H9 (cell line): ENCODE measurements at regions not wholly inside any gene's neighbourhood (a gene's known extent, or its start where the extent isn't known, plus 50 kb on each side); places are given as distances from the start of the nearest gene placed in this dataset.
"Not testable (repeated sequence)": the region's sequence is repeated elsewhere in the genome, so short reads cannot be mapped to it uniquely, and the experiment has no call there.

Experiments
- DNase-seq: peaks from one replicate; pipeline ENCODE4 v3.0.0-alpha.2; 2017
- H2AFZ ChIP-seq: one replicate; pipeline ENCODE4 v1.6.1; 2013; ENCODE audit warnings: mild to moderate bottlenecking, low read length, control low read depth, moderate library complexity
- H2AK5ac ChIP-seq: 2 replicates; pipeline ENCODE4 v1.6.1; 2013; ENCODE audit warnings: low read length, control low read depth, mixed read lengths; ENCODE audit not compliant: insufficient read length
- H2BK120ac ChIP-seq: one replicate; pipeline ENCODE4 v1.6.1; 2013; ENCODE audit warnings: low read depth, mild to moderate bottlenecking, low read length, control low read depth, inconsistent platforms; ENCODE audit not compliant: poor library complexity, severe bottlenecking
- H2BK12ac ChIP-seq: 2 replicates; pipeline ENCODE4 v1.6.1; 2013; ENCODE audit warnings: low read length, control low read depth, mixed read lengths, low read depth; ENCODE audit not compliant: insufficient read length
- H2BK15ac ChIP-seq: 2 replicates; pipeline ENCODE4 v1.6.1; 2013; ENCODE audit warnings: low read depth, low read length, control low read depth
- H2BK20ac ChIP-seq: one replicate; pipeline ENCODE4 v1.6.1; 2013; ENCODE audit warnings: low read depth, mild to moderate bottlenecking, low read length, control low read depth, inconsistent platforms; ENCODE audit not compliant: poor library complexity, severe bottlenecking
- H2BK5ac ChIP-seq: 2 replicates; pipeline ENCODE4 v1.6.1; 2013; ENCODE audit warnings: low read length, control low read depth, mixed read lengths; ENCODE audit not compliant: insufficient read length
- H3K14ac ChIP-seq: 2 replicates; pipeline ENCODE4 v1.6.1; 2013; ENCODE audit warnings: low read length, control low read depth; ENCODE audit not compliant: insufficient read depth
- H3K18ac ChIP-seq: 2 replicates; pipeline ENCODE4 v1.6.1; 2013; ENCODE audit warnings: low read depth, mild to moderate bottlenecking, mixed read lengths, low read length, control low read depth; ENCODE audit not compliant: insufficient read length
- H3K23ac ChIP-seq: 2 replicates; pipeline ENCODE4 v1.6.1; 2013; ENCODE audit warnings: low read length, control low read depth, mixed read lengths, low read depth; ENCODE audit not compliant: insufficient read length
- H3K23me2 ChIP-seq: 2 replicates; pipeline ENCODE4 v1.6.1; 2013; ENCODE audit warnings: low read depth, mild to moderate bottlenecking, mixed read lengths, low read length, control low read depth; ENCODE audit not compliant: insufficient read length, poor library complexity, severe bottlenecking
- H3K27ac ChIP-seq: 2 replicates; pipeline ENCODE4 v1.5.1; 2013; ENCODE audit warnings: low read length, control low read depth, mixed read lengths, low read depth; ENCODE audit not compliant: insufficient read length
- H3K27me3 ChIP-seq: 2 replicates; pipeline ENCODE4 v1.6.1; 2013; ENCODE audit warnings: low read length, control low read depth, inconsistent platforms; ENCODE audit not compliant: insufficient read depth
- H3K4ac ChIP-seq: 2 replicates; pipeline ENCODE4 v1.6.1; 2013; ENCODE audit warnings: low read depth, mild to moderate bottlenecking, control low read depth, inconsistent platforms, low read length, moderate library complexity
- H3K4me1 ChIP-seq: 2 replicates; pipeline ENCODE4 v1.6.1; 2013; ENCODE audit warnings: low read length, control low read depth, inconsistent platforms; ENCODE audit not compliant: insufficient read depth
- H3K4me2 ChIP-seq: 2 replicates; pipeline ENCODE4 v1.6.1; 2013; ENCODE audit warnings: low read length, control low read depth, mixed read lengths; ENCODE audit not compliant: insufficient read length, insufficient read depth
- H3K56ac ChIP-seq: 2 replicates; pipeline ENCODE4 v1.6.1; 2013; ENCODE audit warnings: low read depth, mild to moderate bottlenecking, mixed read lengths, low read length, control low read depth; ENCODE audit not compliant: insufficient read length
- H3K79me1 ChIP-seq: 2 replicates; pipeline ENCODE4 v1.6.1; 2013; ENCODE audit warnings: low read depth, mild to moderate bottlenecking, moderate library complexity, low read length, control low read depth, inconsistent platforms; ENCODE audit not compliant: insufficient read depth, poor library complexity, severe bottlenecking
- H3K79me2 ChIP-seq: 2 replicates; pipeline ENCODE4 v1.6.1; 2013; ENCODE audit warnings: low read length, control low read depth, inconsistent platforms; ENCODE audit not compliant: insufficient read depth
- H3K9ac ChIP-seq: 2 replicates; pipeline ENCODE4 v1.6.1; 2013; ENCODE audit warnings: low read length, control low read depth, mixed read lengths; ENCODE audit not compliant: insufficient read length; ENCODE audit errors: extremely low read depth
- H3K9me3 ChIP-seq: one replicate; pipeline ENCODE4 v1.6.1; 2013; ENCODE audit warnings: low read depth, low read length, inconsistent platforms; ENCODE audit not compliant: control insufficient read depth
- H3T11ph ChIP-seq: one replicate; pipeline ENCODE4 v1.6.1; 2013; ENCODE audit warnings: mild to moderate bottlenecking, low read length, control low read depth, inconsistent platforms
- H4K20me1 ChIP-seq: one replicate; pipeline ENCODE4 v1.6.1; 2013; ENCODE audit not compliant: control insufficient read depth, insufficient read length, insufficient read depth
- H4K5ac ChIP-seq: 2 replicates; pipeline ENCODE4 v1.6.1; 2013; ENCODE audit warnings: low read depth, mild to moderate bottlenecking, mixed read lengths, low read length, control low read depth; ENCODE audit not compliant: insufficient read length
- H4K8ac ChIP-seq: replicated peaks from 2 replicates; pipeline ENCODE4 v1.6.1; 2013; ENCODE audit warnings: low read length, control low read depth, mixed read lengths, low read depth; ENCODE audit not compliant: insufficient read length
- H4K91ac ChIP-seq: 2 replicates; pipeline ENCODE4 v1.6.1; 2013; ENCODE audit warnings: low read depth, mild to moderate bottlenecking, moderate library complexity, mixed read lengths, low read length, control low read depth; ENCODE audit not compliant: insufficient read length
- H3K27ac Mint-ChIP-seq, 3 experiments: 2 replicates in 2 of 3; 3 replicates in 1 of 3; pipeline ENCODE4 v1.8.0; 2020 to 2021; ENCODE audit warnings: mixed read lengths in 3 of 3, mild to moderate bottlenecking in 1 of 3, moderate library complexity in 1 of 3
- H3K27me3 Mint-ChIP-seq: 2 replicates; pipeline ENCODE4 v1.8.0; 2021; ENCODE audit warnings: low read depth, mild to moderate bottlenecking, moderate library complexity, mixed read lengths
- H3K36me3 Mint-ChIP-seq, 3 experiments: 2 replicates in 2 of 3; 3 replicates in 1 of 3; pipeline ENCODE4 v1.8.0; 2020 to 2021; ENCODE audit warnings: low read depth in 3 of 3, mixed read lengths in 3 of 3; ENCODE audit not compliant: insufficient read depth in 1 of 3
- H3K4me1 Mint-ChIP-seq, 2 experiments: 2 replicates each; pipeline ENCODE4 v1.8.0; 2020; ENCODE audit warnings: mixed read lengths in 2 of 2
- H3K4me3 Mint-ChIP-seq, 2 experiments: 2 replicates in 1 of 2; 3 replicates in 1 of 2; pipeline ENCODE4 v1.8.0; 2020 to 2021; ENCODE audit warnings: mild to moderate bottlenecking in 2 of 2, mixed read lengths in 2 of 2, moderate library complexity in 1 of 2
- H3K9me3 Mint-ChIP-seq, 2 experiments: 2 replicates in 1 of 2; 3 replicates in 1 of 2; pipeline ENCODE4 v1.8.0; 2020; ENCODE audit warnings: mild to moderate bottlenecking in 2 of 2, mixed read lengths in 2 of 2, moderate library complexity in 1 of 2
- WGBS: extraction: QIAGEN DNeasy Blood & Tissue Kit; methylation state at CpG from one replicate; pipeline ENCODE4 v1.1.7; 2013; ENCODE audit warnings: missing lambda C conversion rate, low lambda C conversion rate, mixed read lengths; ENCODE audit not compliant: insufficient read length; ENCODE audit errors: extremely low coverage; 5-methylcytosine and 5-hydroxymethylcytosine counted together
- TF ChIP-seq, protein P1 (sequence below): fragments of 200-600 bp; sonication (generic); conservative IDR thresholded peaks from 3 replicates; pipeline ENCODE4 v1.8.0; 2021; ENCODE audit warnings: antibody characterized with exemption, mild to moderate bottlenecking

DNA sequence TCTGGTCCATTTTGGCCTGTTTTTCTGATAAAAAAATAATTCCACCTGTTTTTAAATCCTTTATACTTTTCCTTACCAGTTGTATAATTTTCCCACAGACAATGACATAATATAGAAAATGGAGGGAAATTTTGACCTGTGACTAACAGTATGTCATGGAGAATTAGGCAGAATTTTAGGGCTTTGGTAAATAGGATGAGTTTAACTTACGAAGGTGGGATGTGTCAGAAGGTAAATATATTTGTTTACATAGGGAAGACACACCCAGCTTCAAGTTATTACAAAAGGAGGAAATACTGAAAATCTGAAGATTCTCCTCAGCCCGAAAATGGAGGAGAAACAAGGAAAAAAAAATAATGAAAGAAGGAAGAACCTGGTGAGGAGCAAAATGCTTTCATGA, 64.6 kb upstream of the PPP3CA start:
- H4K91ac ChIP-seq: no peak overlapping the region
- Mint-ChIP-seq H3K9me3 (peaks cover 1 to 9% of the 10 kb centered on the region in 2 experiments; a peak in 3 of 5 replicates), H3K4me1 (no peaks in the 10 kb centered on the region), H3K4me3 (no peak overlapping the region), H3K27me3 (no peaks in the 10 kb centered on the region), H3K27ac (no peak overlapping the region), H3K36me3 (peaks cover 0 to 10% (median 2%) of the 10 kb centered on the region in 3 experiments; a peak in 3 of 7 replicates)
- no peaks in the 10 kb centered on the region for H3K79me2 ChIP-seq
- WGBS: no CpG with 5 or more reads among the region's 2 CpGs
- no peak overlapping the region for H3K14ac ChIP-seq
- no peak overlapping the region for H3K4me2 ChIP-seq
- H3K27ac ChIP-seq: no peak overlapping the region
- no peak for DNase-seq
- no peak overlapping the region for H3T11ph ChIP-seq
- H2BK15ac ChIP-seq: no peak overlapping the region
- H3K9ac ChIP-seq: no peak overlapping the region
- H4K20me1 ChIP-seq: no peaks in the 10 kb centered on the region
- no peak overlapping the region for H3K23ac ChIP-seq
- no peaks in the 10 kb centered on the region for H3K27me3 ChIP-seq
- no peak overlapping the region for H2AK5ac ChIP-seq
- no peak overlapping the region for H2BK20ac ChIP-seq
- H2BK120ac ChIP-seq: no peak overlapping the region
- H2BK12ac ChIP-seq: no peak overlapping the region
- no peak overlapping the region for H2BK5ac ChIP-seq
- no peaks in the 10 kb centered on the region for H3K9me3 ChIP-seq
- TF ChIP-seq, protein P1, sequence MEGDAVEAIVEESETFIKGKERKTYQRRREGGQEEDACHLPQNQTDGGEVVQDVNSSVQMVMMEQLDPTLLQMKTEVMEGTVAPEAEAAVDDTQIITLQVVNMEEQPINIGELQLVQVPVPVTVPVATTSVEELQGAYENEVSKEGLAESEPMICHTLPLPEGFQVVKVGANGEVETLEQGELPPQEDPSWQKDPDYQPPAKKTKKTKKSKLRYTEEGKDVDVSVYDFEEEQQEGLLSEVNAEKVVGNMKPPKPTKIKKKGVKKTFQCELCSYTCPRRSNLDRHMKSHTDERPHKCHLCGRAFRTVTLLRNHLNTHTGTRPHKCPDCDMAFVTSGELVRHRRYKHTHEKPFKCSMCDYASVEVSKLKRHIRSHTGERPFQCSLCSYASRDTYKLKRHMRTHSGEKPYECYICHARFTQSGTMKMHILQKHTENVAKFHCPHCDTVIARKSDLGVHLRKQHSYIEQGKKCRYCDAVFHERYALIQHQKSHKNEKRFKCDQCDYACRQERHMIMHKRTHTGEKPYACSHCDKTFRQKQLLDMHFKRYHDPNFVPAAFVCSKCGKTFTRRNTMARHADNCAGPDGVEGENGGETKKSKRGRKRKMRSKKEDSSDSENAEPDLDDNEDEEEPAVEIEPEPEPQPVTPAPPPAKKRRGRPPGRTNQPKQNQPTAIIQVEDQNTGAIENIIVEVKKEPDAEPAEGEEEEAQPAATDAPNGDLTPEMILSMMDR: no peak
- no peak overlapping the region for H2AFZ ChIP-seq
- no peak overlapping the region for H3K18ac ChIP-seq
- H4K5ac ChIP-seq: no peak overlapping the region
- no peaks in the 10 kb centered on the region for H3K79me1 ChIP-seq
- no peak overlapping the region for H3K4ac ChIP-seq
- no peak overlapping the region for H4K8ac ChIP-seq
- no peak overlapping the region for H3K56ac ChIP-seq
- H3K23me2 ChIP-seq: no peaks in the 10 kb centered on the region
- H3K4me1 ChIP-seq: no peaks in the 10 kb centered on the region

DNA sequence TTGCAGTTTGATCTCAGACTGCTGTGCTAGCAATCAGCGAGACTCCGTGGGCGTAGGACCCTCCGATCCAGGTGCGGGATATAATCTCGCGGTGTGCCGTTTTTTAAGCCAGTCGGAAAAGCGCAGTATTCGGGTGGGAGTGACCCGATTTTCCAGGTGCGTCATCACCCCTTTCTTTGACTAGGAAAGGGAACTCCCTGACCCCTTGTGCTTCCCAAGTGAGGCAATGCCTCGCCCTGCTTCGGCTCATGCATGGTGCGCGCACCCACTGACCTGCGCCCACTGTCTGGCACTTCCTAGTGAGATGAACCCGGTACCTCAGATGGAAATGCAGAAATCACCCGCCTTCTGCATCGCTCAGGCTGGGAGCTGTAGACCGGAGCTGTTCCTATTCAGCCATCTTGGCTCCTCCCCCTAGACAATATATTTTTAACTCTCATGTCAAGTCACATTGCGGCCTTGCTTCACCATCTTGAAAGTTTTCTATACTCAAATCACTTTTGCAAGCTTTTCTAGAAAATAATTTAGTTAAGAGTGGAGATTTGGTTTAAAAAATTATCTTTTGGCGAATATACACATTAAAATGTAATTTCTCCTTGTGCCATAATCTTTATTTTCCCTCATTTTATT, 64.1 kb upstream of the PPP3CA start:
- not testable (repeated sequence) for H3T11ph ChIP-seq, H3K79me1 ChIP-seq, H3K27ac ChIP-seq, H2BK5ac ChIP-seq, H3K9ac ChIP-seq, DNase-seq, H4K20me1 ChIP-seq, H3K4me1 ChIP-seq, H4K5ac ChIP-seq, H2BK15ac ChIP-seq, H3K9me3 ChIP-seq, H3K56ac ChIP-seq, H4K91ac ChIP-seq, H3K4me1 Mint-ChIP-seq, H3K4me2 ChIP-seq, H3K4ac ChIP-seq, H2BK120ac ChIP-seq, H2AK5ac ChIP-seq, H4K8ac ChIP-seq, H3K18ac ChIP-seq, H3K79me2 ChIP-seq, H3K9me3 Mint-ChIP-seq, H3K14ac ChIP-seq, H3K23ac ChIP-seq, H3K27me3 ChIP-seq, H2BK12ac ChIP-seq, H3K27me3 Mint-ChIP-seq, H3K23me2 ChIP-seq, H3K4me3 Mint-ChIP-seq, H2BK20ac ChIP-seq, H2AFZ ChIP-seq
- WGBS: no CpG with 5 or more reads among the region's 24 CpGs
- Mint-ChIP-seq H3K27ac (0 out of 7 replicates have a peak overlapping the region, but pooled peaks of 1 of the 3 experiments have one; percentile 23), H3K36me3 (peaks cover 0 to 10% (median 2%) of the 10 kb centered on the region in 3 experiments; a peak in 3 of 7 replicates)
